HG02943 (cell line): ENCODE measurements at regions not wholly inside any gene's neighbourhood (a gene's known extent, or its start where the extent isn't known, plus 50 kb on each side); places are given as distances from the start of the nearest gene placed in this dataset.

Source experiments
- ATAC-seq: cut with Tn5 transposase; IDR thresholded peaks from one replicate; pipeline ENCODE4 v1.9.1; 2021; ENCODE audit warnings: mild to moderate bottlenecking, low read depth, moderate library complexity; ENCODE audit not compliant: unreplicated experiment

DNA sequence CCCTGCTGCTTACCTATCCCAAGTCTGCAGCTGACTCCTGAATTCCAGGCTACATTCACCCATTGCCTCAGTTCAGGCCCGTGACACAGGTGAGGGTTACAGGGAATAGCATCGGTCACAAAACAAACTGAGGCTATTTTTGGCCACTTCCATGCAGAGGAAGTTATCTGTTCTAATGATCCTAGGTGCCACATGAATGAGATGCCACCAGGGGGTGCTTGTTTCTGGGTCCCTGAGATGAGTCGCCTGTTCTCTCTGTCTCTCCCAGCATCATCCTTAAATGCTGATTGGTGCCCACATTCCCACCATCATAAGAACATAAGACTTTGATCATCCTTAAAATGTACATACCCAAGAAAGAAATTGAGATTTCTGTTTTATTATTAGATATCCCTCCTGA lies 119.0 kb upstream of the CELF4 start:
- ATAC-seq = no peak

DNA sequence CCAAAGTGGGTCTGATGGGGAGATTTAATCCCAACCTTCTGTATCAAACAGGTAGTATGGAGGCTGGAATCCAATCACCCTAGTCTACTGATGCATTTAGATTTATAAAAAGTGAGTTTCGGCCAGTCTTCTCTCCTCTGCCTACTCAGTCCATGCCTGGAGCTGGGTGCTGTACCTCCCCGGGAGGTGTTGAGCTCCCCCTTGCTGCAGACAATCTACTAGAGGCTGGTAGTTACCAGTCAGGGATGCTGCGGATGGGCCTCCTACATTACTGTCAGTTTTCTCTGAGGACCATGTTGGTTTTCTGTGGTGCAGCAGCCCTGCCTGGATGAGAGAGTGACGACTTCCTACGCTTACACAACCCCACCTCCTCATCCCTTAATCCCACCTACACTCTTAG lies 118.6 kb upstream of the CELF4 start:
- no peak for ATAC-seq

DNA sequence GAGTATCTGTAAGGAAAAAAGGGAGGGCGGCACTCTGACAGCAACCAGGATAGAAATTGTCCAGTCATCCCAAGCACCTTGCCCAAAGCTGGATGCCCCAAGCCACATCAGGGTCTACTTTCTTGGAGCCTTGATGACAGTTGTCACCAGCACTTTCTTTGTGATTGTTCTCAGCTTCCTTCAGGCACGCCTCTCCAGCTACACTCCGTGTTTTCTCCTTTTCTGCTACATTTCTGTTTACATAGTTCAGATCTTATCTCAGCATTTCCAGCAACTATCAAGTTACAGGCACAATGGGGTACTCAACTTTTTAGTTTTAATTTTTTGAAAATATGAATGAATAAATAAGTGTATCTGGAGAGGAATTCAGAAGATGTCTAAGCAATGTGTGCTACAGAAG lies 115.3 kb upstream of the CELF4 start:
- ATAC-seq = no peak

DNA sequence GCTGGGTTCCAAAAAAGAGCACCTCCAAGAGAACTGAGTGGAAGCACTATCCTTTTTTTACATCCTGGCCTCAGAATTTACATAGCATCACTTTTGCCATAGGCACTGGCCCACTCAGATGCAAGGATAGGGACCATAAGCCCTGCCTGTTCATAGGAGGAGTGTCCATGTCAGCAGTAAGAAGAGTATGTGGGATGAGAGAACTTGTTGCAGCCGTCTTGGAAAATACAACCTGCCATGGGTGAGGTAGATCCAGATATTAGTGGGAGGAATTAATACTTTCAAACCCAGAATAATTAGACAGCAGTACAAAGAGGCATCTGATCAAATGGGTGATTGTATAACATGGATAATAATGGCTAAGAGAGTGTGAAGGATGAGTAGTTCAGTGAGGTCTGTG lies 110.7 kb upstream of the CELF4 start:
- no peak for ATAC-seq

DNA sequence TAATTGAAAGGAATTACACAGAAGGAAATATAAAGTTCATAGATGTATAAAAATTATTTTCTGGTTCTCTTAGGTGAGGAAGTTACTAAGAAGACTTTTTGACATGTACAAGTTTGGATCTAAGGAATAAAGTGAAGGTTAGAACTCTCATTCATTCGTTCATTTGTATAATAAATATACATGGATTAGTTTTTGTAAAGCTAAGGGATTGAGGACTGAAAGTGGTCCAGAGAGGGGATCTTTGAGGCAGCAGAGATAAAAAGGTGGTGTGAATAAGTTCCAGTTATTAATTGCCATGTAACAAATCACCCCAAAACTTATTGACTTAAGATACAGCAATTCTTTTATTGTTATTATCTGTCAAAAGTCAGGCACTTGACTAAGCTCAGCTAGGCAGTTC lies 110.1 kb upstream of the CELF4 start:
- no peak for ATAC-seq

DNA sequence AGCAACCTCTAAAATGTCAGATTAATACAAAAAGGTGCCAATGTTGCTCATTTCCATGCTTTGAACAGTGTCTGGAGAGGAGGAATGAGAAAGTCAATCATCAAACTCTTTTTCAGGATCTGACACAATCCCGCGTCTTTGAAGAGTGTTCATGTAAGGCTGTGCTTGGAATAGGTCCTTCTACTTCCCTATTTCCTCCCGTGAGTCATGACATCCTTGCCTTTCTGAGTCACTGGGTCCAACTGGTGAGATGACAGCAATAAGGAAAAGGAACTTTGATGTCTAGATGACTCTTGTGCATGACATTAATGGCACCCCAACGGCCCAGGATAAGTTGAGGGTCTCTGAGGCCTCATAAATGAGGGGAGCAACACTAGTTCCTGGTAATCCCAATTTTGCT lies 109.0 kb upstream of the CELF4 start:
- no peak for ATAC-seq

DNA sequence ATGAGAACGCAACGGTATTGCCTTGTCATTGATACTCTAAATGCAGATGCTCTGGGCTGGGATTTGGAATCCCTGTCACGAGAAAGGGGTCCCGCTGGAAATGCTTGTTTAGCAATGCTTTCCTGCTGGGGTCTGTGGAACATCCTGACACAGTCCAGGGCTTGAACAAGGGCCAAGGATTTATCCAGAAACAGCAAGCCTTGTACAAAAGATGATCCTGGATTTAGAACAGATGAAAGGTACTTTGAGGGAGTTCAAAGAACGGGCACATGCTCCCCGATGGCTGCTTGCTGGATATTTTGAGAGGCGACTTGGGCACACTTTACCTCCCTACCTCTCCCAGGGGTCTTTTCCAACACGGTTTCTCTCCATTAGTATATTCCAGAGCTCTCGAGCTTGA lies 108.1 kb upstream of the CELF4 start:
- ATAC-seq = no peak

DNA sequence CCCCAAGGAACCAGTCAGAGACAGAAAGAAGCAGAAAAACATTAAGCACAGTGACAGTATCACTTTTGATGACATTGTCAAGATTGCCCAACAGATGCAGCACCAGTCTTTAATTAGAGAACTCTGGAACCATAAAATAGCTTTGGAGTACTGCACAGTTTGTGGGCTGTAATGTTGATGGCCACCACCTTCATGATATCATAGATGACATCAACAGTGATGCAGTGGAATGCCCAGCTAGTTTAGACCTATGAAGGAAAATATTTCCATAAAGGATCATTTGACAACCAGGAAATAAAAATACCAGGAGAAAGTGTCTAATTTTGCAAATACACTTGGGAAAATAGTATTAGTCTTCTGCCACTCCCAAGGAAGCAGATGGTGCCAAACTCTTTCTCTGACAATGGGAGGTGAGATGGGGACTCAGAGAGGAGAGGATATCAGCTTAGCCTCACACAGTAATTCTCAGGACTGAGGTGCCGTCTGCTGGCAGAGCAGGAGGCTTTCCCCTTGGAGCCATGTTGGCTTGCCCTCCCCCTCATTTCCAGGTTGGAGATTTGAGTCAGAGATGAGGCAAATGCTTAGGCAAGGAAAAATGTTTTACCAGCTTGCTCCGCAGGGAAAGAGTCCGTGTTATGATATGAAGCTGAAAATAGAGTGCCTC lies 107.5 kb upstream of the CELF4 start:
- ATAC-seq = no peak

DNA sequence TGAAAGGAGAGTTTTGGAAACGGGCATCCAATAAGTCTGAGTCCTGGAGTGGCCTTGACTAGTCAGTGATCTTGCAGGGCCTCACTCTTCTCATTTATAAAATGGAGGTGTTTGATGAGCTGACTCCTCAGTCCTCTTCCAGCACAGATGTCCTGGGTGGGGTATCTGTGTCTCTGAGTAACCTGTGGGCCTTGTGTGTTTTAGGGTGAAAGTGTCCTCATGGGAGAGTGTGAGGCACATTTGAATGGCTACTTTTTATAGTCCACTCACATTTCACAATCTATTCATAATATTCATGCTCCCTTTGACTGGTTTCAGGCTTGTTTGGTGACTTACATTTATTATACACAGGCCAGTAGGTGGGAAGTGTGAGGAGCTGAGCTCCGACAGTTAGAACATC lies 106.4 kb upstream of the CELF4 start:
- no peak for ATAC-seq

DNA sequence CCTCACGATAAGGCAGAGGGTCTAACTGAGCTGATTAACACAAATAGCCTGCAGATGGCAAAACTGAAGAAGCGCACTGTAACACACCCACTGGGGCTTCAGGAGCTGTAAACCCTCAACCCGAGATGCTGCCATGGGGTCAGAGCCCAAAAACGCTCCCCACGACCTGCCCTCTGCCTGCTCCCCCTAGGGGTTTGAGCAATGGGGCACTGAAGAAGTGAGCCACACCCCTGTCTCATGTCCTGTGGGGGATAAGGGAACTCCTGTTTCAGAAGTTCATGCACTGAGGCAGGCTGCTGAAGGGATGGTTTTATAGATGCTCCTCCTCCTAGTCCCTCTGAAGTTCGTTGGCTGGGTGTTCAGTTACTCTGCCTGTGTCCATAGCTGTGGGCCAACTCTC lies 105.9 kb upstream of the CELF4 start:
- no peak for ATAC-seq

DNA sequence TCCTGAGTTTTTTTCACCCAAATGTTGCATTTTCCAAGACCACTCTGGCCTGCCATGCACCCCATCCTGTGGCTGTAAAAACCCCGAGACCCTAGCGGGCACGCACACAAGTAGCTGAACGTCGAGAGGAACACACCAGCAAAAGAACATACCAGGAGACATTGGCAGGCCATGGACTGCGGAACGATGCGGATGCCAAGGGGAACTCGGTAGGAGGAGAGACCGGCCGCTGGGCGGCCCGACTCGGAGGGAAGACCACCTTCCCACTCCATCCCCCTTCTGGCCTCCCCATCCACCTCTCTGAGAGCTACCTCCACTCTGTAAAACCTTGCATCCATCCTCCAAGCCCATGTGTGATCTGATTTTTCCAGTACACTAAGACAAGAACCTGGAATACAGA lies 105.5 kb upstream of the CELF4 start:
- ATAC-seq = no peak

DNA sequence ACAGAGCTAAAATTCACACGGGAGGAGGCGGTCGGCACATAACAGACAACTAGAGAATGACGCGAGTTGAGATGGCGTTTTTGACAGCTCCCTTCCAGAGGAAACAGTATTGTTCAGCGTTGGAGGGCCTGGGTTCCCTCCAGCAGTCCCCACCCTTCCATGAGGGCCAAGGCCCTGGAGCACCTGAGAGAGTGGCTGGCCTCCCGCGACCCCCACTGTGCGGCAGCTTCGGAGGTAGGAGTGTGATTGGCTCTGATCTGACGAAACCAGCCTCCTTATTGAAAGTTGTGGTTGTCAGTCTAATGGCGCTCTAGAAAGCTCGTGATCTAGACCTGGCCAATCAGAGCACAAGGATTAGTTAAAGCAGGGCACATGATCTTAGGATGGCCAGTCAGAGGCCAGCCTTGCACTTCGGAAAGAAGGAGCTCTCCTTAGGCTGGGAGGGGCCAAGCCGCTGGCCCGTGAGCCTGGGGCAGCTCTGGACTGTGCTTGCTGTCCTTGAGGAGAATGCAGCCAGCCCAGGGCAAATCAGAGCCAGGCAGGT lies 104.5 kb upstream of the CELF4 start:
- no peak for ATAC-seq

DNA sequence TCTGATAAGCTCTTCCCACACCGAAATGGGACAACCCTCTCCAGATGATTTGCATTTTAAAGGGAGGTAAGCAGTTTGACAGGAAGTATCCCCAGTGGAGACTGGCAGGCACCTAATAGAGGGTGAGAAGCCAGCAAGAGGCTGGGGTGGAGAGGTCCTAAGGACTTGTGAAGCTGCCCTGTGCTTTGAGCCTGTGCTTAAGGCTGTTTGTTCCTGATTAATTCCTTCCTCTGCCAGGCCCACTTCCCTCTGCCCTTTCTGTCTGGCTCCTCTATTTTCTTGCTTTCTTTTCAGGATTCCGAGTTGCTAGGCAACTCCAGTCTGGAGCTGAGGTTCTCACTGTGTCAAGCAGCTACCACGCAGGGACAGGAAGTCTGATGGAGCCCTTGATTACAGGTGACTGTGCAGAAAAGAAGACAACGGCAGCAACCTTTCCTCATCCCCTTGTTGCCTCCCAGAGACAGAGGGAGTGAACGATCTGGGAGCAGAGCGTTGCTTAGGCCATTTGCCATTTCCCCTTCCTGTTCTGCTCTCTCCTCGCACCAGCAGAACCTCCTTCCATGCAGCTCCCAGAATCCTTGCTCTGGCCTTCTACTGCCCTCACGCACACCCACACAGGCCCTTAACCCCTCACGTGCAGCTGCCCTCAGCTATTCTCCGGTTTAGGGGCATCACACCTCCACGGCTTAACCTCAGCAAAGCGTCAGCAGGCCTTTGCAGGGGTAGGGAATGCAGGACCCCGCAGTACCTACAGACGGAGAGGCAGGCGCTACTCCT lies 103.6 kb upstream of the CELF4 start:
- ATAC-seq = no peak

DNA sequence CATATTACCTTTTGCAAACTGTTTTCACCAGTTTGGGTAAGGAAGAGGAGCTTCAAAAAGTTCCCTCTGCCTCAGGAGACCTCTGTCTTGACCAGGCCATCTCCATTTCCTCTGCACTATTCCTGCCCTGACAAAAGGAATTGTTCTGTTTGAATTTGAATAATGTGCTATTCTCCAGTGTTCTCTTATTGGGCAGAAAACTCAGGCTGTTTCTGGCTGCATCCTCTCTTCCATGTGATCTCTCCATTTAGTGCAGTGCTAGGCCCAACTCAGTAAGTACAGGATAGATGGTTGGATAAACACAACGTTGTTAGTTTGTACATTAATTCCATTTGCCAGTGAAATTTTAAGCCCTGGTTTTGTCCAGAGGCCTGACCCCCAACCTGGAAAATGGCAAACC lies 102.2 kb upstream of the CELF4 start:
- no peak for ATAC-seq

DNA sequence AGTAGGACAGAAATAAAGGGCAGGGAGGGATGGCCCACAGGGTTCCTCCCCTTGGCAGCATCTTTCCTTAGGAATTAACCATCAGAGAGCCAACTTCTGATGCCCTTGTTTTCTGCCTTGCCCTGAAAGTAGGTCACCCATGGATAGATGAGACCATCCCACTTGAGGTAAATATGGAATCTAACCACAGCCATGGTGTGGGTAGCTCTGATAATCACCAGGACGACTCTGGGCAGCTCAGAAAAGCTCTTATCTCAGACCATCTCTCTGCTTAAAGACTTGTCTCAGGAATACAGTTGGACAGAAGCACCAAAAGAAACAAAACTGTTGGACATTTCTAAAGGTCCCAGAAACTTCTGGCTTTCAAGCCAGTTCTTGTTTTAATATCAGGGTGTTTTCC lies 101.4 kb upstream of the CELF4 start:
- no peak for ATAC-seq

DNA sequence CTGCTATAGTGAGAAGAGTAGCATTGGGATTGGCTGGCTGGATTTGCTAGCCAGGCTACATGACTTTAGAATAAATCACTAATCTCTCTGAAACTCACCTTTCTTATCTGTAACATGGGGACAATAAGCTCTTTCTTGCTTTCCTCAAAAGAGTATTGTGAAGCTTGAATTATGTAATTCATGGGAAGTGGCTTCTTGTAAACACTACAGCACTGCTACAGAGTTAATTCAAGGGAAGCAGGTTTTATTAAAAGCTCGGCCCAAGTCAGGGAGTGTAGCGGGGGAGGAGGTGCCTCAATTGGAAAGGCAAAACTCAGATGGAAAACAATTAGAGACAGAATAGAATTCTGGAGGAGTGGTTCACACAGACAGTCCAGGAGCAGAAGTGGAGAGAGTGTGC lies 100.9 kb upstream of the CELF4 start:
- no peak for ATAC-seq

DNA sequence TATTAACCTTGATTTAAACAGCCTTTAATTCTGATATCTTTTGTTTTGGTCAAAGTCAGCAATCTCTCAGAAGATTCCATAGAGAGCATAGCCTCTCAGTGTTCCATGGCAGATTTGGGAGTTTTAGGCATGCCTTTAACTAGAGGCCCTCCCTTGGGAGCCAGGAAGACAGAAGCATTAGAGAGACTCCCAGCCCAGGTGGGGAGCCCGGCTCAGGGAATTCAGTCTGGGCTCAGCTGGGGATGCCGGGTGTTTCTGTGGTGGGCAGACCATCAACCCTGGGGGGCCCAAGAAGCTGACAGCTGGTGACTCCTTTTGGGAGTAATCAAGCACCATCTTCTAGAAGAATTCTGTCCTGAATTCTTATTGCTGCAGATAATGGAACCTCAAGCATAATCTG lies 99.7 kb upstream of the CELF4 start:
- ATAC-seq = no peak

DNA sequence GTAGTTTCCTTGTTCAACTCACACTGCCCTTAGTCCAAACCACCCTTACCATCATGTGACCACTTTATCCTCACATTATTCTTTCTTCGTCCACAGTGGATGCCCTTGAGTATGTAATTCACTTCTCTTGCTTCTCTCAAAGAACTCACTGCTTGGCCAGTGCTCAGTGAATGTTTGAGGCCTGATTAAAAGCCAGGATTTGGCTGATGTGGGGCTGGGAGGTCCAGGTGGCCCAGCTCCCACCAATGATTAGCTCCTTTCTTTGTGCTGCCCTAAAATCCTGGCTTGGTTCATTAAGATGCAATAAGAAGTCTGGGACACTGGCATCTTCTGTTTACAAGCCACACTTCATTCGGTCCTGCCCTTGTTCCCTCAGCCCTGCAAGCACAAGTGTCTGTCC lies 97.8 kb upstream of the CELF4 start:
- ATAC-seq = no peak

DNA sequence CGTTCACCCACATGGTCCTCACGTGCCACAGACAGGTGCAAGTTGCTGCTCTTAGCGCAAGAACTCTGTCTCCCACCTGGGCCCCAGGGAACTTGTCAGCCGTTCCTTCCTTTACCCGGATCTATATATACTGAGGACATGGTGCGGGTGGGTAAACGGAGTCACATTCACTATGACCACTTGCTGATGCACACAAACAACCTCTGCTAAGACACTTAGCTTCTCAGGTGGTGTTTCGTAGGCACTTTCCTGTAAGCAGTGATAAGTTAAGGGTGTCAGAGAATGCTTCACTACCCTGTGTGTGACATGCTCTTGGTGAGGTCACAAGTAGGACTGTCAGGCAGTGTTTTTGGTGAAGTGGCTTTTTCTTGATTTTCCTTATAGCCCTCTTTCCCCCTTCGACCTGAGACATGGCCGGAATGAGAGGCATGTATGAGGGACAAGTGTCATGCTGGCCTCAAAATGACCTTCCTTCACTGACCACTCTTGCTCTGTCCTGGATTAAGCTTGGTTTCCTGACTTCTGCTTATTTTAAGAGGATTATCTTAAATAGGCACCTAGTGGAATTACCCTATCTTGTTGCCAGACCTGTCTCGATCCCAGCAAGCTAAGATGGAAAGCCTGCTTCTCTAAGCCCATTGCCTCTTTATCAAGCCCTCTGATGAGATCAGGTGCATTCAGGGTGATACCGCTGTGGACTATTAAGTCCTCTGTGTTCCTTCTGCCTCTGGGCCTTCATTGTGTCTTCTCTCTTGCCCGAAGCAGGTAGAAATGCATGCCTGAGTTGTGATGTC lies 97.1 kb upstream of the CELF4 start:
- ATAC-seq = no peak

DNA sequence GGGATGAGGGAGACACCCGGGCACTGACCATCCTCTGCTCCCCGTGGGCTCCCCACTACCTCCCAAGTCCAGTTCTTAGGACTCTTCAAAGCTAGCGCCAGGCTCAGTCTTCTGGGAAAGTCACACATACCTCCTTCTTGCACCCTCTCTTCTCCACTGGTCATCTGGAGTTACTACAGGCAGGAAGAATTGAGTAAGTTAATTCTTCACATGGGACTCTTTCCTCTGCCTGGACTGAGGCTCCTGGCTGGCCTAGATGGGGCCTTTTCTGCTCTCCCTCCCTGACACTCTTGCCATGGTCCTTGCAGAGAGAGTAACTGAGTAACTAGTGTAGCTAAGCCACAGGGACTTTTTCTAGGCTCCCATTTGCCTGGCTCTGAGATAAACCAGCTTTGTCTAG lies 96.5 kb upstream of the CELF4 start:
- ATAC-seq = no peak

DNA sequence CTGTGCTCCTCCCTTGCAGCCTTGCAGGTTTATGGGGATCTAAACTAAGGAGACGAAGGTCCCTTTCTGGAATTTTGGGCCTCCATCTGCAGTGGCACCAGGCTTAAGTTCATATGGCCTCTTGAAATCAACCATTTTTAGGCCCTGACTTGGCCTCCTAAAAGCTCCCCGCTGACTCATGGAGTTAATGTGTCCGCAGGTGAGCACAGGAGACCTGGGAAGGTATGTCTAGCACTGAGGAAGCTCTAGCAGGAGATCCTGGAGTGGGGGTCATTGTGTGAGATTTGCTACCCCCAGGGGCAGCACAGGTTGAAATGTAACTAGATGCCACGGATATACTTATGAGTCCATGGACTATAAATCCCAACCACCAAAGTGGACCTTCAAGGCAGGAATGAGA lies 95.9 kb upstream of the CELF4 start:
- ATAC-seq = no peak
